PC-3 (cell line): ENCODE measurements at regions not wholly inside any gene's neighbourhood (a gene's known extent, or its start where the extent isn't known, plus 50 kb on each side); places are given as distances from the start of the nearest gene placed in this dataset.

Experiments used
- EZH2 ChIP-seq: fragments of 300-600 bp; sonication (generic); IDR thresholded peaks from one replicate; pipeline ENCODE4 v1.6.1; 2017; ENCODE audit warnings: antibody characterized with exemption, mild to moderate bottlenecking, low read length; ENCODE audit not compliant: unreplicated experiment
- TF ChIP-seq, protein P1 (sequence below): fragments of 300-600 bp; sonication (generic); conservative IDR thresholded peaks from 2 replicates; pipeline ENCODE4 v1.5.1; 2017; ENCODE audit warnings: antibody characterized with exemption, low read depth, mild to moderate bottlenecking, low read length

- TF ChIP-seq, protein P1, sequence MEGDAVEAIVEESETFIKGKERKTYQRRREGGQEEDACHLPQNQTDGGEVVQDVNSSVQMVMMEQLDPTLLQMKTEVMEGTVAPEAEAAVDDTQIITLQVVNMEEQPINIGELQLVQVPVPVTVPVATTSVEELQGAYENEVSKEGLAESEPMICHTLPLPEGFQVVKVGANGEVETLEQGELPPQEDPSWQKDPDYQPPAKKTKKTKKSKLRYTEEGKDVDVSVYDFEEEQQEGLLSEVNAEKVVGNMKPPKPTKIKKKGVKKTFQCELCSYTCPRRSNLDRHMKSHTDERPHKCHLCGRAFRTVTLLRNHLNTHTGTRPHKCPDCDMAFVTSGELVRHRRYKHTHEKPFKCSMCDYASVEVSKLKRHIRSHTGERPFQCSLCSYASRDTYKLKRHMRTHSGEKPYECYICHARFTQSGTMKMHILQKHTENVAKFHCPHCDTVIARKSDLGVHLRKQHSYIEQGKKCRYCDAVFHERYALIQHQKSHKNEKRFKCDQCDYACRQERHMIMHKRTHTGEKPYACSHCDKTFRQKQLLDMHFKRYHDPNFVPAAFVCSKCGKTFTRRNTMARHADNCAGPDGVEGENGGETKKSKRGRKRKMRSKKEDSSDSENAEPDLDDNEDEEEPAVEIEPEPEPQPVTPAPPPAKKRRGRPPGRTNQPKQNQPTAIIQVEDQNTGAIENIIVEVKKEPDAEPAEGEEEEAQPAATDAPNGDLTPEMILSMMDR = no peak
- no peak for TF ChIP-seq EZH2
Measured at GRCh38 chr21:19842601-19843000, 1155.6 kb upstream of the NCAM2 start.
